HepG2 (cell line): ENCODE measurements at regions not wholly inside any gene's neighbourhood (a gene's known extent, or its start where the extent isn't known, plus 50 kb on each side); places are given as distances from the start of the nearest gene placed in this dataset.

Experiments used
- ATAC-seq: fragments of 200-7000 bp; cut with Tn5 transposase; 3 replicates; pipeline ENCODE4 v1.9.1; 2020; ENCODE audit warnings: mild to moderate bottlenecking, moderate library complexity
- BruUV-seq: library from RNA; stranded (reverse); fragments of 400-500 nt; replicated peaks from 2 replicates; lab custom pipeline; 2021; lab: Mats Ljungman, UMichigan
- CTCF ChIA-PET: fragments of 300-600 bp; formaldehyde crosslinking; extraction: SDS; loops from one replicate; lab custom pipeline; 2021; ENCODE audit warnings: low total read pairs, inconsistent platforms, low intra/inter-chr PET ratio; lab: Yijun Ruan, JAX
- POLR2A ChIA-PET: fragments of 350-600 bp; sonication (Branson Sonifier 250); formaldehyde crosslinking; loops from one replicate; lab custom pipeline; 2020; ENCODE audit warnings: antibody characterized with exemption, inconsistent platforms; lab: Yijun Ruan, JAX
- DNase-seq: peaks from one replicate; pipeline ENCODE4 v3.0.0-alpha.2; 2015; ENCODE audit warnings: low spot score
- FAIRE-seq: peaks from 3 replicates; lab custom pipeline; 2011; peaks lifted over from hg19 to GRCh38; lab: Jason Lieb, UNC
- H2AFZ ChIP-seq: one replicate; pipeline ENCODE4 v1.6.1; 2011; ENCODE audit warnings: low read length, inconsistent platforms
- H3K27ac ChIP-seq: fragments of 300-600 bp; 3 replicates; pipeline ENCODE4 v1.8.0; 2011; ENCODE audit warnings: mixed run types, mild to moderate bottlenecking, mixed read lengths, low read length, inconsistent platforms; ENCODE audit not compliant: insufficient read depth; ENCODE audit errors: extremely low read length
- H3K27me3 ChIP-seq, 2 experiments: fragments of 200-600 bp in 1 of 2; 2 replicates in 1 of 2; 3 replicates in 1 of 2; pipeline versions ENCODE4 v1.6.0 to v1.8.0; 2011; ENCODE audit warnings: low read length in 2 of 2, mild to moderate bottlenecking in 2 of 2, moderate library complexity in 2 of 2, inconsistent platforms in 1 of 2; ENCODE audit not compliant: insufficient read depth in 2 of 2, control insufficient read depth in 1 of 2
- H3K36me3 ChIP-seq, 2 experiments: fragments of 200-600 bp in 1 of 2; replicated peaks in 1 of 2; 2 replicates in 1 of 2; 3 replicates in 1 of 2; pipeline versions ENCODE4 v1.5.1 to v1.8.0; 2011; ENCODE audit warnings: low read length in 2 of 2, inconsistent platforms in 1 of 2; ENCODE audit not compliant: insufficient read depth in 2 of 2, control insufficient read depth in 1 of 2
- H3K4me1 ChIP-seq: 2 replicates; pipeline ENCODE4 v1.5.1; 2012; ENCODE audit warnings: low read length, inconsistent platforms; ENCODE audit not compliant: insufficient read depth
- H3K4me2 ChIP-seq: 2 replicates; pipeline ENCODE4 v1.6.0; 2011; ENCODE audit warnings: low read depth, low read length, inconsistent platforms
- H3K4me3 ChIP-seq, 3 experiments: fragments of 200-600 bp in 1 of 3; sonication (generic), shearing (Covaris generic) in 1 of 3; replicated peaks in 1 of 3; 2 replicates each; pipeline ENCODE4 v1.5.1; 2011 to 2016; ENCODE audit warnings: low read length in 3 of 3, inconsistent platforms in 2 of 3, low read depth in 2 of 3, mild to moderate bottlenecking in 2 of 3, control low read depth in 1 of 3, mixed read lengths in 1 of 3; ENCODE audit not compliant: insufficient read depth in 1 of 3
- H3K79me2 ChIP-seq: one replicate; pipeline ENCODE4 v1.6.1; 2011; ENCODE audit warnings: low read length, inconsistent platforms; ENCODE audit not compliant: insufficient read depth
- H3K9ac ChIP-seq: 2 replicates; pipeline ENCODE4 v1.6.0; 2011; ENCODE audit warnings: mild to moderate bottlenecking, low read depth, low read length, inconsistent platforms; ENCODE audit not compliant: insufficient read depth
- H3K9me3 ChIP-seq: 2 replicates; pipeline ENCODE4 v1.5.1; 2012; ENCODE audit warnings: mild to moderate bottlenecking, low read length
- H4K20me1 ChIP-seq: 2 replicates; pipeline ENCODE4 v1.6.0; 2011; ENCODE audit warnings: inconsistent platforms, mild to moderate bottlenecking, low read length, moderate library complexity; ENCODE audit not compliant: insufficient read depth
- ARNT ChIP-seq: fragments of 450-650 bp; IDR thresholded peaks from 2 replicates; pipeline ENCODE4 v1.6.1; 2017
- FOXC1 ChIP-seq: sonication (generic); formaldehyde crosslinking; IDR thresholded peaks from 2 replicates; pipeline ENCODE4 v1.8.0; 2022; ENCODE audit warnings: mild to moderate bottlenecking, missing genetic modification reagents, borderline replicate concordance
- PHB2 ChIP-seq: fragments of 450-650 bp; IDR thresholded peaks from 2 replicates; pipeline ENCODE4 v1.6.1; 2018; ENCODE audit not compliant: partially characterized antibody
- POLR2G ChIP-seq: fragments of 200-400 bp; formaldehyde crosslinking; IDR thresholded peaks from 2 replicates; pipeline ENCODE4 v1.6.1; 2018; ENCODE audit warnings: mild to moderate bottlenecking, low read depth, low read length, moderate library complexity
- RNF219 ChIP-seq: sonication (generic); formaldehyde crosslinking; IDR thresholded peaks from 2 replicates; pipeline ENCODE4 v1.5.0; 2020; ENCODE audit warnings: mild to moderate bottlenecking, missing genetic modification reagents
- TBX2 ChIP-seq: sonication (generic); formaldehyde crosslinking; IDR thresholded peaks from 2 replicates; pipeline ENCODE4 v1.5.0; 2020; ENCODE audit warnings: missing genetic modification reagents, mild to moderate bottlenecking, borderline replicate concordance
- ZMYM2 ChIP-seq: sonication (generic); formaldehyde crosslinking; IDR thresholded peaks from 2 replicates; pipeline ENCODE4 v1.8.0; 2022; ENCODE audit warnings: mild to moderate bottlenecking, missing genetic modification reagents
- ZNF160 ChIP-seq: sonication (generic); formaldehyde crosslinking; IDR thresholded peaks from 2 replicates; pipeline ENCODE4 v1.8.0; 2022; ENCODE audit warnings: mild to moderate bottlenecking, inconsistent platforms, missing genetic modification reagents
- ZNF318 ChIP-seq: sonication (generic); formaldehyde crosslinking; IDR thresholded peaks from 2 replicates; pipeline ENCODE4 v1.4.0; 2020; ENCODE audit warnings: mild to moderate bottlenecking, missing genetic modification reagents
- ZNF567 ChIP-seq: sonication (generic); formaldehyde crosslinking; IDR thresholded peaks from 2 replicates; pipeline ENCODE4 v1.8.1; 2023; ENCODE audit warnings: mild to moderate bottlenecking, missing genetic modification reagents, borderline replicate concordance
- WGBS: methylation state at CpG from one replicate; pipeline ENCODE4 v1.1.6; 2017; ENCODE audit warnings: low lambda C conversion rate; 5-methylcytosine and 5-hydroxymethylcytosine counted together
- in situ Hi-C: cut with HindIII; loops from 2 replicates; pipeline ENCODE4 v1.10.0; 2017; ENCODE audit warnings: low pct_unique_long_range_greater_than_20kb; ENCODE audit not compliant: extremely low pct_ligation_motif_present
- intact Hi-C: fragments of 100-400 bp; cut with micrococcal nuclease; formaldehyde crosslinking; loops from one replicate; pipeline ENCODE4 v1.10.0; 2022; ENCODE audit not compliant: unreplicated experiment

- intact Hi-C loops: no loop called here
- H3K4me2 ChIP-seq: no peak overlapping the region
- no peak overlapping the region for H3K27ac ChIP-seq
- H4K20me1 ChIP-seq: no peaks in the 10 kb centered on the region
- peaks cover 1 to 12% of the 10 kb centered on the region in 2 experiments; a peak in 2 of 5 replicates for H3K27me3 ChIP-seq
- no peak for DNase-seq
- no peak for ATAC-seq
- CTCF ChIA-PET: no interaction called here
- no peak for FAIRE-seq
- TF ChIP-seq ZMYM2 (no peak), ZNF318 (CRISPR knock-in tag) (no peak), ZNF160 (CRISPR knock-in tag) (no peak), ZNF567 (no peak), PHB2 (no peak), POLR2G (no peak), RNF219 (CRISPR knock-in tag) (no peak), ARNT (no peak), TBX2 (CRISPR knock-in tag) (no peak), FOXC1 (no peak)
- TF ChIP-seq, all 625 proteins: peak for 0
- H3K36me3 ChIP-seq: no peaks in the 10 kb centered on the region
- H3K79me2 ChIP-seq: no peaks in the 10 kb centered on the region
- H3K4me3 ChIP-seq: no peak overlapping the region
- no TSS peak for BruUV-seq
- no peak overlapping the region for H3K9ac ChIP-seq
- in situ Hi-C loops: no loop called here
- H3K4me1 ChIP-seq: peaks cover 3% of the 10 kb centered on the region; the same call in 1 of the 2 replicates
- no peaks in the 10 kb centered on the region for H3K9me3 ChIP-seq
- H2AFZ ChIP-seq: no peak overlapping the region
- POLR2A ChIA-PET: no interaction called here
- whole genome bisulfite sequencing: 34% methylated on average over 5 of the region's 5 CpGs
These were observed 361.4 kb downstream of the CXCL12 start for GRCh38 chr10:44023517-44023916.
